ENCODE measurements at regions not wholly inside any gene's neighbourhood (a gene's known extent, or its start where the extent isn't known, plus 50 kb on each side); places are given as distances from the start of the nearest gene placed in this dataset.

DNA sequence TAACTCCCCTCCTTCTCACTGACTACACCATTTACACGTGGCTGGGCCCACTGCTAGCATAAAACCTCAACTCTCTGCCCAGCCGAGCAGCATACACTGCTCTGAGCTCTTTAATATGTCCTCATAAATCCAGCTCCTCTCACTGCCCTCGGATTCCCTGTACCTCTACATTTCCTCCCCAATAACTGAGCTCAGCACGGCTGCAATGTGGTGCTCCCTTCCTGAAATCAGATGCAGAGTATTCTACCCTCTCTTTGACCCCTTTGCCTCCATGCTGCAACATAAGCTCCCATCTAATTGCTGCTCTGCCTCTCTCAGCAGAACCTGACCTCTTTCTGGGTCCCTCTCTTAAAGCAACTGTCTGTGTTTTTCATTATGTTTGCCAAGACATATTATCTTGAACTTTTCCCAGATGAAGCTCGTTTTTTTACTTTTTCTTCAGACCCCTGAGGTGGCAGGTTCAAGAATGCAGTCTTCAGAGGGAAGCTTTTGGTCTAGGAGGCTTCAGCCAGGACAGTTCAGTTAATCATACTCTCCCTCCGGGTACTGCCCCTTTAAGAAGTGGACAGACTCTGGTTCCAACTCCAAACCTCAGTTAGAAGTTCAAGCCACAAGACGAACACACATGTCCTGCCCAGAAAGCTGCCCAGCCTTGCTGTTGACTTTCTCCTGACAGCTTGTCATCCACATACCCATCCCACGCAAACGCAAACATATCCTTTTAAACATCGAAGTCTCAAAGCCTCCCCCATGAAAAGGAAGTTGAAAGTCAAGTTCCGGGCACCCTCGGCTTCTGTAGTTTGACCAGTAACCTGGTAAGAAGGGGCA is 81.1 kb upstream of the NEO1 start:
- H3K4me3 ChIP-seq (ENCODE audit: low read depth, poor library complexity, severe bottlenecking), result no peak overlapping the region
- intact Hi-C loops (cut with DNase I; ENCODE audit: low total_unique reads), result no loop called here
- no peak for TF ChIP-seq POLR2A (IDR thresholded peaks at IDR 0.05)
- no peak for TF ChIP-seq CTCF (IDR thresholded peaks at IDR 0.05)
- no peak for DNase-seq (ENCODE audit: low spot score in 2 of 2)
- 37 to 41% methylated on average over 12 of the region's 12 CpGs for WGBS, 2 donors

DNA sequence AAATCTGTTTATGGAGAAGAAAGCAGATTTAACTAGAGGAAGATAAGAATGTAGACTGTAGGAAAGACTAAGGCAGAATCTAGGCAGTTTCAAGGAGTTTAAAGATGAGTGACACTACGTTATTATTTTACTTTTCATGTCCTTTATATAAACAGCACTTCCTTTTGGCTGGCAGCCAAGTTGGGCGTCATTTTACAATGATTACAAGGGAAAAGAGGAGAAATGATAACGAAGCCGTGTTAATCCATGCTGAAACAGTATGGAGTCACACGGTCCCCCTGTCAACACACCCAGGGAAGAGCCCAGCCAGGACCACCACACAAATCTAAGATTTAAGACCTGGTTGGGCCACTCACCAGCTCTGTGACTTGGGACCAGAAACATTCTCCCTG is 83.7 kb upstream of the NEO1 start:
- no peak overlapping the region for H3K4me3 ChIP-seq (ENCODE audit: low read depth, poor library complexity, severe bottlenecking)
- DNase-seq (ENCODE audit: low spot score in 2 of 2), result no peak
- intact Hi-C loops (cut with DNase I; ENCODE audit: low total_unique reads), result no loop called here
- TF ChIP-seq POLR2A (IDR thresholded peaks at IDR 0.05) (no peak), CTCF (IDR thresholded peaks at IDR 0.05) (no peak)
- WGBS, 2 donors, result 21% methylated on average over 5 of the region's 5 CpGs

- 75% methylated on average over 5 of the region's 5 CpGs for WGBS, 2 donors
- TF ChIP-seq CTCF (IDR thresholded peaks at IDR 0.05), result no peak
- no peak for TF ChIP-seq POLR2A (IDR thresholded peaks at IDR 0.05)
- intact Hi-C loops (cut with DNase I; ENCODE audit: low total_unique reads), result no loop called here
- H3K4me3 ChIP-seq (ENCODE audit: low read depth, poor library complexity, severe bottlenecking), result no peak overlapping the region
- no peak for DNase-seq (ENCODE audit: low spot score in 2 of 2)
Measured at GRCh38 chr15:72967811-72968530, 84.3 kb upstream of the NEO1 start.

DNA sequence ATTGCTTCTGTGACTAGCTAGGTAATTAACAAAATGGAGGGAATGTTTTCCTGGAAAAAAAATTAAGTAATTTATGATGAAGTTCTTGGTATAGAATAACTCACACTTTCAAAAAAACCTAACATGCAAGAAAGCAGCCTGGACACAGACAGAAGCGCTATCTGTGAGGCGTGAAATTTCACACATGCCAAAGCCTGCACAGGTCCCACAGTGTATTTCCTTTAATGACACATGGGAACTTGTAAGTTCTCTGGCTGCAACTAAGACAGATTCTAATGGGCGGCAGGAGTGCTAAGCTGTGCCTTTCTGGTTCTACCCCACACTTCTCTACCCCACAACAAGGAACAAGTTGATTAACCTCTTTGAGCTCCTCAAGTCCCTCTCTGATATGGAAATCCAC is 84.9 kb upstream of the NEO1 start:
- no peak overlapping the region for H3K4me3 ChIP-seq (ENCODE audit: low read depth, poor library complexity, severe bottlenecking)
- no peak for DNase-seq (ENCODE audit: low spot score in 2 of 2)
- intact Hi-C loops (cut with DNase I; ENCODE audit: low total_unique reads), result no loop called here
- 67 to 79% methylated on average over 3 of the region's 3 CpGs for WGBS, 2 donors
- no peak for TF ChIP-seq POLR2A (IDR thresholded peaks at IDR 0.05)
- no peak for TF ChIP-seq CTCF (IDR thresholded peaks at IDR 0.05)

DNA sequence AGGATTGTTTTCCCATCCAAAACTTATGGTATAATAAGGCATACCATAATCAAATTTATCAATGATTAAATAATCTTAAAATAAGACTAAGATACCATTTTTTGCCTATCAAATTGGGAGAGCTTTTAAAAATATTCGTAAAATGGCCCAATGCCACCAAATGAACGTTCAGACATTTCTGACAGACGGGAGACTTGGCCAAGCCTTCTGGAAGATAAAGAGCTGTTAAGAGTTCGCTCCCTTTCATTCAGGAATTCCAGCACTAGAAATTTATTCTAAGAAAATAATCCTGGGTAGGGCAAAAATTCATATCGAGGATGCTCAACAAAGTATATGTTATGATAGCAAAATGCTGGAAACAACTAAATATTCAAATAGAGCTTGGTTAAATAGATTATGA is 85.6 kb upstream of the NEO1 start:
- 66 to 68% methylated on average over 5 of the region's 5 CpGs for WGBS, 2 donors
- no peak for DNase-seq (ENCODE audit: low spot score in 2 of 2)
- no peak overlapping the region for H3K4me3 ChIP-seq (ENCODE audit: low read depth, poor library complexity, severe bottlenecking)
- TF ChIP-seq POLR2A (IDR thresholded peaks at IDR 0.05) (no peak), CTCF (IDR thresholded peaks at IDR 0.05) (no peak)
- intact Hi-C loops (cut with DNase I; ENCODE audit: low total_unique reads), result no loop called here
